Panc1 (cell line): ENCODE measurements at regions not wholly inside any gene's neighbourhood (a gene's known extent, or its start where the extent isn't known, plus 50 kb on each side); places are given as distances from the start of the nearest gene placed in this dataset.

Experiments
- POLR2AphosphoS5 ChIP-seq: IDR thresholded peaks from 2 replicates; pipeline ENCODE4 v1.6.1; 2012; ENCODE audit warnings: mild to moderate bottlenecking, low read depth, low read length, moderate library complexity
- REST ChIP-seq, 2 experiments: IDR thresholded peaks; 2 replicates each; pipeline ENCODE4 v1.6.1; 2011 to 2012; ENCODE audit warnings: low read depth in 2 of 2, control low read depth in 1 of 2, low read length in 1 of 2, mild to moderate bottlenecking in 1 of 2, moderate library complexity in 1 of 2; ENCODE audit not compliant: insufficient read depth in 1 of 2

DNA sequence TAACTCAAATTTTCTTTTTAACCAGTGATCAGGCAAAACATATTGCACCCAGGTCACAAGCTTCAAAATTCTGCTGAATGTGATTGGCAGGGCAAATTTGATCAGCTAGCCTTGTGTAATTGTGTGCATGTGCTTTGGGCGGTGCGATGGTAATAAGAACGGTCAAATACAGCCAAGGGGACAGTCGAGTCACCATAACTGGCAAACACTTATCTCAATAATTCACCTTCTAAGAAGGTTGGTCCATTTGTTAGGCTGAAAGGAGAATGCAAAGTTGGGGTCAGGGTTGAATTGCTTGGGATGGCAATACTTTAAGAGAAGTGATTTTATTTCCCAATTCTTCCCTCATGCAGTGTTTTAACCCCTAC, 302.4 kb upstream of the PDZRN3 start:
- TF ChIP-seq POLR2AphosphoS5 (no peak), REST (IDR thresholded peaks at IDR 0.05; ENCODE audit: insufficient read depth in 1 of 2, low read depth in 2 of 2, low read length in 1 of 2) (no peak)
